ENCODE measurements at regions not wholly inside any gene's neighbourhood (a gene's known extent, or its start where the extent isn't known, plus 50 kb on each side); places are given as distances from the start of the nearest gene placed in this dataset.

GRCh38 chr16:61382435-61382834 is 653.8 kb downstream of the CDH8 start:
- no peak for DNase-seq (ENCODE audit: low read depth)
- Histone ChIP-seq H3K36me3 (ENCODE audit: control insufficient read depth, insufficient read depth, low read length, severe bottlenecking) (no peaks in the 10 kb centered on the region), H3K4me3 (ENCODE audit: low read length) (no peak overlapping the region), H3K9me3 (ENCODE audit: control insufficient read depth, low read length) (no peaks in the 10 kb centered on the region), H3K9ac (ENCODE audit: low read length) (no peak overlapping the region), H3K27me3 (replicated peaks; ENCODE audit: control insufficient read depth, insufficient read depth, low read length) (no peaks in the 10 kb centered on the region), H3K4me1 (ENCODE audit: control insufficient read depth, insufficient read depth, low read length) (no peaks in the 10 kb centered on the region)

GRCh38 chr16:61379311-61379710 is 656.9 kb downstream of the CDH8 start:
- H3K4me1 ChIP-seq (ENCODE audit: control insufficient read depth, insufficient read depth, low read length), result no peaks in the 10 kb centered on the region

GRCh38 chr16:61374071-61374470 is 662.2 kb downstream of the CDH8 start:
- Histone ChIP-seq H3K9ac (ENCODE audit: low read length) (no peak overlapping the region), H3K9me3 (ENCODE audit: control insufficient read depth, low read length) (no peaks in the 10 kb centered on the region), H3K27me3 (replicated peaks; ENCODE audit: control insufficient read depth, insufficient read depth, low read length) (no peaks in the 10 kb centered on the region), H3K36me3 (ENCODE audit: control insufficient read depth, insufficient read depth, low read length, severe bottlenecking) (no peaks in the 10 kb centered on the region), H3K4me3 (ENCODE audit: low read length) (no peak overlapping the region), H3K4me1 (ENCODE audit: control insufficient read depth, insufficient read depth, low read length) (no peaks in the 10 kb centered on the region)
- DNase-seq (ENCODE audit: low read depth), result no peak

More at GRCh38 chr16:61379311-61379710, 656.9 kb downstream of the CDH8 start:
- Histone ChIP-seq H3K27me3 (replicated peaks; ENCODE audit: control insufficient read depth, insufficient read depth, low read length) (no peaks in the 10 kb centered on the region), H3K36me3 (ENCODE audit: control insufficient read depth, insufficient read depth, low read length, severe bottlenecking) (no peaks in the 10 kb centered on the region), H3K9me3 (ENCODE audit: control insufficient read depth, low read length) (no peaks in the 10 kb centered on the region), H3K4me3 (ENCODE audit: low read length) (no peak overlapping the region), H3K9ac (ENCODE audit: low read length) (no peak overlapping the region)
- DNase-seq (ENCODE audit: low read depth), result no peak

GRCh38 chr16:61371881-61372280 is 664.4 kb downstream of the CDH8 start:
- H3K4me3 ChIP-seq (ENCODE audit: low read length), result no peak overlapping the region
- DNase-seq (ENCODE audit: low read depth), result no peak
- no peaks in the 10 kb centered on the region for H3K4me1 ChIP-seq (ENCODE audit: control insufficient read depth, insufficient read depth, low read length)
- H3K9me3 ChIP-seq (ENCODE audit: control insufficient read depth, low read length), result no peaks in the 10 kb centered on the region
- H3K36me3 ChIP-seq (ENCODE audit: control insufficient read depth, insufficient read depth, low read length, severe bottlenecking), result no peaks in the 10 kb centered on the region
- no peaks in the 10 kb centered on the region for H3K27me3 ChIP-seq (replicated peaks; ENCODE audit: control insufficient read depth, insufficient read depth, low read length)
- no peak overlapping the region for H3K9ac ChIP-seq (ENCODE audit: low read length)

GRCh38 chr16:61371388-61371787 is 664.9 kb downstream of the CDH8 start:
- no peak for DNase-seq (ENCODE audit: low read depth)
- no peaks in the 10 kb centered on the region for H3K4me1 ChIP-seq (ENCODE audit: control insufficient read depth, insufficient read depth, low read length)
- no peak overlapping the region for H3K9ac ChIP-seq (ENCODE audit: low read length)
- H3K27me3 ChIP-seq (replicated peaks; ENCODE audit: control insufficient read depth, insufficient read depth, low read length), result no peaks in the 10 kb centered on the region
- no peak overlapping the region for H3K4me3 ChIP-seq (ENCODE audit: low read length)
- H3K9me3 ChIP-seq (ENCODE audit: control insufficient read depth, low read length), result no peaks in the 10 kb centered on the region
- no peaks in the 10 kb centered on the region for H3K36me3 ChIP-seq (ENCODE audit: control insufficient read depth, insufficient read depth, low read length, severe bottlenecking)

GRCh38 chr16:61370564-61370963 is 665.7 kb downstream of the CDH8 start:
- DNase-seq (ENCODE audit: low read depth), result no peak
- Histone ChIP-seq H3K9ac (ENCODE audit: low read length) (no peak overlapping the region), H3K4me1 (ENCODE audit: control insufficient read depth, insufficient read depth, low read length) (no peaks in the 10 kb centered on the region), H3K27me3 (replicated peaks; ENCODE audit: control insufficient read depth, insufficient read depth, low read length) (no peaks in the 10 kb centered on the region), H3K36me3 (ENCODE audit: control insufficient read depth, insufficient read depth, low read length, severe bottlenecking) (no peaks in the 10 kb centered on the region), H3K4me3 (ENCODE audit: low read length) (no peak overlapping the region), H3K9me3 (ENCODE audit: control insufficient read depth, low read length) (no peaks in the 10 kb centered on the region)

GRCh38 chr16:61366006-61366405 is 670.2 kb downstream of the CDH8 start:
- Histone ChIP-seq H3K27me3 (replicated peaks; ENCODE audit: control insufficient read depth, insufficient read depth, low read length) (no peaks in the 10 kb centered on the region), H3K4me1 (ENCODE audit: control insufficient read depth, insufficient read depth, low read length) (peaks cover 3% of the 10 kb centered on the region), H3K36me3 (ENCODE audit: control insufficient read depth, insufficient read depth, low read length, severe bottlenecking) (no peaks in the 10 kb centered on the region), H3K4me3 (ENCODE audit: low read length) (no peak overlapping the region), H3K9ac (ENCODE audit: low read length) (no peak overlapping the region), H3K9me3 (ENCODE audit: control insufficient read depth, low read length) (no peaks in the 10 kb centered on the region)
- no peak for DNase-seq (ENCODE audit: low read depth)

- no peaks in the 10 kb centered on the region for H3K27me3 ChIP-seq (replicated peaks; ENCODE audit: control insufficient read depth, insufficient read depth, low read length)
- no peak for DNase-seq (ENCODE audit: low read depth)
- H3K4me1 ChIP-seq (ENCODE audit: control insufficient read depth, insufficient read depth, low read length), result peaks cover 3% of the 10 kb centered on the region
Measured at GRCh38 chr16:61364990-61365389, 671.2 kb downstream of the CDH8 start.

GRCh38 chr16:61362585-61362984 is 673.7 kb downstream of the CDH8 start:
- DNase-seq (ENCODE audit: low read depth), result no peak
- no peak overlapping the region for H3K4me3 ChIP-seq (ENCODE audit: low read length)
- H3K9ac ChIP-seq (ENCODE audit: low read length), result no peak overlapping the region
- H3K4me1 ChIP-seq (ENCODE audit: control insufficient read depth, insufficient read depth, low read length), result peaks cover 3% of the 10 kb centered on the region
- no peaks in the 10 kb centered on the region for H3K9me3 ChIP-seq (ENCODE audit: control insufficient read depth, low read length)
- no peaks in the 10 kb centered on the region for H3K36me3 ChIP-seq (ENCODE audit: control insufficient read depth, insufficient read depth, low read length, severe bottlenecking)
- H3K27me3 ChIP-seq (replicated peaks; ENCODE audit: control insufficient read depth, insufficient read depth, low read length), result no peaks in the 10 kb centered on the region

More at GRCh38 chr16:61364990-61365389, 671.2 kb downstream of the CDH8 start:
- no peak overlapping the region for H3K4me3 ChIP-seq (ENCODE audit: low read length)
- H3K9ac ChIP-seq (ENCODE audit: low read length), result no peak overlapping the region
- H3K36me3 ChIP-seq (ENCODE audit: control insufficient read depth, insufficient read depth, low read length, severe bottlenecking), result no peaks in the 10 kb centered on the region
- H3K9me3 ChIP-seq (ENCODE audit: control insufficient read depth, low read length), result no peaks in the 10 kb centered on the region

GRCh38 chr16:61344791-61345190 is 691.4 kb downstream of the CDH8 start:
- DNase-seq (ENCODE audit: low read depth), result no peak
- H3K4me3 ChIP-seq (ENCODE audit: low read length), result no peak overlapping the region
- no peaks in the 10 kb centered on the region for H3K4me1 ChIP-seq (ENCODE audit: control insufficient read depth, insufficient read depth, low read length)

GRCh38 chr16:61332461-61332860 is 703.8 kb downstream of the CDH8 start:
- Histone ChIP-seq H3K4me1 (ENCODE audit: control insufficient read depth, insufficient read depth, low read length) (no peaks in the 10 kb centered on the region), H3K9me3 (ENCODE audit: control insufficient read depth, low read length) (no peaks in the 10 kb centered on the region)
- no peak for DNase-seq (ENCODE audit: low read depth)

More at GRCh38 chr16:61344791-61345190, 691.4 kb downstream of the CDH8 start:
- H3K27me3 ChIP-seq (replicated peaks; ENCODE audit: control insufficient read depth, insufficient read depth, low read length), result no peaks in the 10 kb centered on the region
- no peaks in the 10 kb centered on the region for H3K36me3 ChIP-seq (ENCODE audit: control insufficient read depth, insufficient read depth, low read length, severe bottlenecking)
- no peak overlapping the region for H3K9ac ChIP-seq (ENCODE audit: low read length)
- H3K9me3 ChIP-seq (ENCODE audit: control insufficient read depth, low read length), result no peaks in the 10 kb centered on the region

GRCh38 chr16:61324044-61324443 is 712.2 kb downstream of the CDH8 start:
- Histone ChIP-seq H3K4me3 (ENCODE audit: low read length) (no peak overlapping the region), H3K36me3 (ENCODE audit: control insufficient read depth, insufficient read depth, low read length, severe bottlenecking) (no peaks in the 10 kb centered on the region), H3K4me1 (ENCODE audit: control insufficient read depth, insufficient read depth, low read length) (no peaks in the 10 kb centered on the region), H3K9me3 (ENCODE audit: control insufficient read depth, low read length) (no peaks in the 10 kb centered on the region), H3K27me3 (replicated peaks; ENCODE audit: control insufficient read depth, insufficient read depth, low read length) (no peaks in the 10 kb centered on the region), H3K9ac (ENCODE audit: low read length) (no peak overlapping the region)
- DNase-seq (ENCODE audit: low read depth), result no peak

More at GRCh38 chr16:61332461-61332860, 703.8 kb downstream of the CDH8 start:
- Histone ChIP-seq H3K27me3 (replicated peaks; ENCODE audit: control insufficient read depth, insufficient read depth, low read length) (no peaks in the 10 kb centered on the region), H3K36me3 (ENCODE audit: control insufficient read depth, insufficient read depth, low read length, severe bottlenecking) (no peaks in the 10 kb centered on the region), H3K4me3 (ENCODE audit: low read length) (no peak overlapping the region), H3K9ac (ENCODE audit: low read length) (no peak overlapping the region)

Data from adipocyte (in vitro differentiated cells).